Loucy (cell line): ENCODE measurements at regions not wholly inside any gene's neighbourhood (a gene's known extent, or its start where the extent isn't known, plus 50 kb on each side); places are given as distances from the start of the nearest gene placed in this dataset.

ENCODE experiments used
- H2AFZ ChIP-seq: fragments of 200-600 bp; sonication (generic); 2 replicates; pipeline ENCODE4 v1.6.0; 2016; ENCODE audit warnings: antibody characterized with exemption, mild to moderate bottlenecking, low read length, moderate library complexity
- H3F3A ChIP-seq: fragments of 200-600 bp; 2 replicates; pipeline ENCODE4 v1.6.0; 2016; ENCODE audit warnings: antibody characterized with exemption, low read depth, mild to moderate bottlenecking
- H3K27me3 ChIP-seq: fragments of 200-600 bp; sonication (generic); 2 replicates; pipeline ENCODE4 v1.6.1; 2014; ENCODE audit warnings: low read length, mild to moderate bottlenecking; ENCODE audit not compliant: insufficient read depth, poor library complexity, severe bottlenecking
- H3K36me3 ChIP-seq: fragments of 200-600 bp; sonication (generic); 2 replicates; pipeline ENCODE4 v1.6.1; 2016; ENCODE audit warnings: low read length; ENCODE audit not compliant: insufficient read depth
- H3K4me1 ChIP-seq: fragments of 200-600 bp; sonication (generic); 2 replicates; pipeline ENCODE4 v1.5.1; 2014; ENCODE audit warnings: low read length, mild to moderate bottlenecking; ENCODE audit not compliant: insufficient read depth, poor library complexity, severe bottlenecking
- H3K4me2 ChIP-seq: fragments of 200-600 bp; sonication (generic); 2 replicates; pipeline ENCODE4 v1.6.0; 2014; ENCODE audit warnings: antibody characterized with exemption, low read length, low read depth, mild to moderate bottlenecking; ENCODE audit not compliant: poor library complexity, severe bottlenecking
- H3K4me3 ChIP-seq: fragments of 200-600 bp; sonication (generic); 2 replicates; pipeline ENCODE4 v1.5.1; 2014; ENCODE audit warnings: low read length, mild to moderate bottlenecking, mixed read lengths; ENCODE audit not compliant: poor library complexity, severe bottlenecking
- H3K79me2 ChIP-seq: fragments of 200-600 bp; sonication (generic); 2 replicates; pipeline ENCODE4 v1.6.1; 2014; ENCODE audit warnings: low read length; ENCODE audit not compliant: insufficient read depth
- H3K9ac ChIP-seq: fragments of 200-600 bp; sonication (generic); 2 replicates; pipeline ENCODE4 v1.6.0; 2014; ENCODE audit warnings: mild to moderate bottlenecking, low read depth, low read length, moderate library complexity; ENCODE audit not compliant: poor library complexity, severe bottlenecking
- H3K9me2 ChIP-seq: fragments of 200-600 bp; sonication (generic); replicated peaks from 2 replicates; pipeline ENCODE4 v1.6.1; 2016; ENCODE audit warnings: low read depth, low read length, mixed read lengths
- H3K9me3 ChIP-seq: fragments of 200-600 bp; sonication (generic); 2 replicates; pipeline ENCODE4 v1.6.1; 2014; ENCODE audit warnings: mild to moderate bottlenecking, antibody characterized with exemption, low read length, low read depth; ENCODE audit not compliant: insufficient read depth
- H4K20me1 ChIP-seq: fragments of 200-600 bp; sonication (generic); 2 replicates; pipeline ENCODE4 v1.6.0; 2014; ENCODE audit warnings: antibody characterized with exemption, low read length, mild to moderate bottlenecking; ENCODE audit not compliant: insufficient read depth, poor library complexity, severe bottlenecking
- CTCF ChIP-seq: fragments of 200-600 bp; sonication (generic); conservative IDR thresholded peaks from 2 replicates; pipeline ENCODE4 v1.5.1; 2014; ENCODE audit warnings: mild to moderate bottlenecking, antibody characterized with exemption, low read length
- EZH2phosphoT487 ChIP-seq: fragments of 200-600 bp; IDR thresholded peaks from 2 replicates; pipeline ENCODE4 v1.6.1; 2018; ENCODE audit warnings: antibody characterized with exemption, mild to moderate bottlenecking, moderate library complexity, borderline replicate concordance

- TF ChIP-seq CTCF (no peak), EZH2phosphoT487 (no peak)
- H3K36me3 ChIP-seq, result no peaks in the 10 kb centered on the region
- no peaks in the 10 kb centered on the region for H3K27me3 ChIP-seq
- no peaks in the 10 kb centered on the region for H3K9me3 ChIP-seq
- H3K4me3 ChIP-seq, result no peak overlapping the region
- H2AFZ ChIP-seq, result no peak overlapping the region
- H3K4me1 ChIP-seq, result peaks cover 29% of the 10 kb centered on the region
- H4K20me1 ChIP-seq, result no peaks in the 10 kb centered on the region
- H3F3A ChIP-seq, result no peaks in the 10 kb centered on the region
- H3K9ac ChIP-seq, result no peak overlapping the region
- no peaks in the 10 kb centered on the region for H3K79me2 ChIP-seq
- H3K4me2 ChIP-seq, result no peak overlapping the region
- H3K9me2 ChIP-seq, result no peaks in the 10 kb centered on the region
Observed at GRCh38 chrX:39779952-39780783, 317.6 kb downstream of the BCOR start.

DNA sequence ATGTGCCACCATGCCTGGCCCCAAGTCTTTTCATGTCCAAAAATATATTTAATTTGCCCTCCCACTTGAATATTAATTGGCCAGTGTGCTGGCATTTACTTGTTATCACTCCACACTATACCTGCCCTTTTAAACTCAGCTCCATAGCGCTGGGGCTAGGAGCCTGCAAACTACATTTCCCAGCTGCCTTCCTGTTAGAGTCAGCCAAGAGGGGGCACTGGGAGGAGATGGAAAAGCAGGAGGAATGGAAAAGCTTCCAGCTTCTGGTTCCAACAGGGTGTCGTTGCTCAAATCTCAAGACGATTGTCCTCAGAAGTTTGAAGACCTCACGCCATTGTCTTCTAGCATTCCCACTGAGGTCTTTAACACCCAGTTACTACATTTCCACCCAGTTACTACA, 315.5 kb downstream of the BCOR start:
- Histone ChIP-seq H3F3A (no peaks in the 10 kb centered on the region), H3K79me2 (no peaks in the 10 kb centered on the region), H3K4me2 (no peak overlapping the region), H3K27me3 (no peaks in the 10 kb centered on the region), H3K4me3 (no peak overlapping the region), H2AFZ (no peak overlapping the region), H3K36me3 (no peaks in the 10 kb centered on the region), H3K9me3 (no peaks in the 10 kb centered on the region), H3K9me2 (no peaks in the 10 kb centered on the region), H4K20me1 (no peaks in the 10 kb centered on the region), H3K9ac (no peak overlapping the region), H3K4me1 (peaks cover 15% of the 10 kb centered on the region)
- TF ChIP-seq EZH2phosphoT487 (no peak), CTCF (no peak)

DNA sequence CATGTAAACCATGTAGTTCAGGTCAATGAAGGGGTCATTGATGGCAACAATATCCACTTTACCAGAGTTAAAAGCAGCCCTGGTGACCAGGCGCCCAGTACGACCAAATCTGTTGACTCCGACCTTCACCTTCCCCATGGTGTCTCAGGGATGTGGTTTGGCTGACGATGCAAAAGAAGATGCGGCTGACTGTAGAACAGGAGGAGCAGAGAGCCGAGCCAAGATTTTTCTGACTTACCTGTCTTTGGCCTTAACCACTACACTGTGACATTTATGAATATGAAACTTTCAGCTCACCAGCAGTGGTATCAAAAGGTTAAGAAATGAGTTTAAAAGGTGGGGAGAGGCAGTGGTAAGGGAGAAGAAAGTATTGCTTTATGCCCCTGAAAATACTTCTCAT, 309.8 kb downstream of the BCOR start:
- Histone ChIP-seq H3K9me2 (no peaks in the 10 kb centered on the region), H3K27me3 (no peaks in the 10 kb centered on the region), H3K4me2 (no peak overlapping the region), H3K79me2 (no peaks in the 10 kb centered on the region), H3K36me3 (no peaks in the 10 kb centered on the region), H3K9me3 (no peaks in the 10 kb centered on the region), H3K9ac (no peak overlapping the region), H3K4me3 (no peak overlapping the region), H3F3A (no peaks in the 10 kb centered on the region), H3K4me1 (no peaks in the 10 kb centered on the region), H2AFZ (no peak overlapping the region), H4K20me1 (no peaks in the 10 kb centered on the region)
- no peak for TF ChIP-seq CTCF
- TF ChIP-seq EZH2phosphoT487, result no peak
